ENCODE measurements at regions not wholly inside any gene's neighbourhood (a gene's known extent, or its start where the extent isn't known, plus 50 kb on each side); places are given as distances from the start of the nearest gene placed in this dataset.
"Not testable (repeated sequence)": the region's sequence is repeated elsewhere in the genome, so short reads cannot be mapped to it uniquely, and the experiment has no call there.

GRCh38 chr1:43108080-43108479 is 64.0 kb downstream of the EBNA1BP2 start:
- intact Hi-C loops (cut with DNase I), result no loop called here
- H3K27me3 ChIP-seq (ENCODE audit: control insufficient read depth in 1 of 2, insufficient read depth in 2 of 2, low read length in 1 of 2), result no peaks in the 10 kb centered on the region

DNA sequence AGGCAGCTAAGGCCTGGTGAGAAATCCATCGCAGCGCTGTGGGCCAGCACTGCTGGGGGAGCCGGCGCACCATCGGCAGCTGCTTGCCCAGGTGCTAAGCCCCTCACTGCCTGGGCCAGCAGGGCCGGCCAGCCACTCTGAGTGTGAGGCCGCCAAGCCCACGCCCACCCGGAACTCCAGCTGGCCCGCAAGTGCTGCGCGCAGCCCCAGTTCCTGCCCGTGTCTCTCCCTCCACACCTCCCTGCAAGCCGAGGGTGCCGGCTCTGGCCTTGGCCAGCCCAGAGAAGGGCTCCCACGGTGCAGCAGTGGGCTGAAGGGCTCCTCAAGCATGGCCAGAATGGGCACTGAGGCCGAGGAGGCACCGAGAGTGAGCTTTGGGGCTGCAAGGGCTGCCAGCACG is 64.4 kb downstream of the EBNA1BP2 start:
- intact Hi-C loops (cut with DNase I), result no loop called here
- Histone ChIP-seq H3K4me1 (ENCODE audit: control insufficient read depth in 1 of 2, insufficient read depth in 2 of 2, low read length in 2 of 2) (no peaks in the 10 kb centered on the region), H3K36me3 (ENCODE audit: control insufficient read depth in 1 of 2, insufficient read depth in 2 of 2, low read length in 1 of 2) (no peaks in the 10 kb centered on the region), H3K27ac (ENCODE audit: low read depth in 1 of 2, low read length in 2 of 2) (no peak overlapping the region), H3K27me3 (ENCODE audit: control insufficient read depth in 1 of 2, insufficient read depth in 2 of 2, low read length in 1 of 2) (no peaks in the 10 kb centered on the region), H3K4me3 (ENCODE audit: low read length in 2 of 2) (no peak overlapping the region), H3K9me3 (ENCODE audit: control insufficient read depth, low read length) (peaks cover 4% of the 10 kb centered on the region)
- DNase-seq (no peak), ATAC-seq (ENCODE audit: low FRiP score) (no peak)
- 92 to 95% methylated on average over 14 to 19 of the region's 19 CpGs for WGBS, 2 donors

More at GRCh38 chr1:43108080-43108479, 64.0 kb downstream of the EBNA1BP2 start:
- H3K4me3 ChIP-seq (ENCODE audit: low read length in 2 of 2), result no peak overlapping the region
- DNase-seq (no peak), ATAC-seq (ENCODE audit: low FRiP score) (no peak)
- 69 to 90% methylated on average over 3 of the region's 3 CpGs for WGBS, 2 donors
- no peaks in the 10 kb centered on the region for H3K4me1 ChIP-seq (ENCODE audit: control insufficient read depth in 1 of 2, insufficient read depth in 2 of 2, low read length in 2 of 2)
- no peak overlapping the region for H3K27ac ChIP-seq (ENCODE audit: low read depth in 1 of 2, low read length in 2 of 2)
- H3K36me3 ChIP-seq (ENCODE audit: control insufficient read depth in 1 of 2, insufficient read depth in 2 of 2, low read length in 1 of 2), result no peaks in the 10 kb centered on the region
- peaks cover 4% of the 10 kb centered on the region for H3K9me3 ChIP-seq (ENCODE audit: control insufficient read depth, low read length)

DNA sequence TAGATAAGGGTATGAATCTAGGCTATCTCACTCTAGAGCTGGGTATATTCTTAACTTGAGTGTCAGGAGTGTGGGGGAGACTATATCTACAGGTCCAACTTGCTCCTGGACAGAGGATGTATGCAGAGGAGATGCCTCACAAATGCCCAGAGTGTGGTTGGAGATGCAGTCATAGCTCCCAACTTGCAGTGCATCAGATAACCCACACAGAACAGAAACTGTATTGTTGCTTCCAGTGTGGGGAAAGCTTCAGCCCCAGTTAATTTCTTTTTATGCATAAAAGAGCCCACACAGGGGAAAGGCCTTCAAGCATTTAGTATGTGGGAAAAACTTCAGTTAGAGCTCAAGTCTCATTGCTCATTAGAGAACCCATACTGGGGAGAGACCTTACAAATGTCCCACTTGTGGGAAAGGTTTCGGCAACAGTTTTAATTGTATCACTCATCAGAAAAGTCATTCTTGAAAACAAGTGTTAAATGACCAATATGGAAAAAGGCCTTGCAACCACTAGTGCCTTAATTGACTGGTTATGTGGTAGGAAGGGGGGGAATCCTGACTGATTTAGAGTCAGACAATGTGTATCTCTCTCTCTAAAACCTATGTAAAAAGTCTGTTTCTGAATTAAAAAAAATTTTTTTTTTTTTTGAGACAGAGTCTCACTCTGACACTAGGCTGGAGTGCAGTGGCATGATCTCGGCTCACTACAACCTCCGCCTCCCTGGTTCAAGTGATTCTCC is 67.9 kb downstream of the EBNA1BP2 start:
- DNase-seq (no peak), ATAC-seq (ENCODE audit: low FRiP score) (no peak)
- no peaks in the 10 kb centered on the region for H3K27me3 ChIP-seq (ENCODE audit: control insufficient read depth in 1 of 2, insufficient read depth in 2 of 2, low read length in 1 of 2)
- intact Hi-C loops (cut with DNase I), result no loop called here
- no peak overlapping the region for H3K4me3 ChIP-seq (ENCODE audit: low read length in 2 of 2)
- H3K9me3 ChIP-seq (ENCODE audit: control insufficient read depth, low read length), result peaks cover 4% of the 10 kb centered on the region
- H3K36me3 ChIP-seq (ENCODE audit: control insufficient read depth in 1 of 2, insufficient read depth in 2 of 2, low read length in 1 of 2), result no peaks in the 10 kb centered on the region
- H3K4me1 ChIP-seq (ENCODE audit: control insufficient read depth in 1 of 2, insufficient read depth in 2 of 2, low read length in 2 of 2), result no peaks in the 10 kb centered on the region
- no peak overlapping the region for H3K27ac ChIP-seq (ENCODE audit: low read depth in 1 of 2, low read length in 2 of 2)
- WGBS, 2 donors, result 94 to 95% methylated on average over 3 of the region's 3 CpGs

GRCh38 chr1:43101061-43101460 is 71.0 kb downstream of the EBNA1BP2 start:
- Histone ChIP-seq H3K27me3 (ENCODE audit: control insufficient read depth in 1 of 2, insufficient read depth in 2 of 2, low read length in 1 of 2) (no peaks in the 10 kb centered on the region), H3K4me3 (ENCODE audit: low read length in 2 of 2) (no peak overlapping the region), H3K36me3 (ENCODE audit: control insufficient read depth in 1 of 2, insufficient read depth in 2 of 2, low read length in 1 of 2) (no peaks in the 10 kb centered on the region), H3K9me3 (ENCODE audit: control insufficient read depth, low read length) (no peaks in the 10 kb centered on the region), H3K4me1 (ENCODE audit: control insufficient read depth in 1 of 2, insufficient read depth in 2 of 2, low read length in 2 of 2) (no peaks in the 10 kb centered on the region), H3K27ac (ENCODE audit: low read depth in 1 of 2, low read length in 2 of 2) (no peak overlapping the region)
- DNase-seq (no peak), ATAC-seq (ENCODE audit: low FRiP score) (no peak)
- WGBS, 2 donors, result 36 to 40% methylated on average over 2 of the region's 2 CpGs
- intact Hi-C loops (cut with DNase I), result no loop called here

GRCh38 chr1:43098200-43098599 is 73.9 kb downstream of the EBNA1BP2 start:
- H3K27me3 ChIP-seq (ENCODE audit: control insufficient read depth in 1 of 2, insufficient read depth in 2 of 2, low read length in 1 of 2), result no peaks in the 10 kb centered on the region
- no peak overlapping the region for H3K27ac ChIP-seq (ENCODE audit: low read depth in 1 of 2, low read length in 2 of 2)
- WGBS, 2 donors, result 59 to 64% methylated on average over 2 of the region's 2 CpGs
- intact Hi-C loops (cut with DNase I), result no loop called here
- H3K36me3 ChIP-seq (ENCODE audit: control insufficient read depth in 1 of 2, insufficient read depth in 2 of 2, low read length in 1 of 2), result no peaks in the 10 kb centered on the region
- no peak overlapping the region for H3K4me3 ChIP-seq (ENCODE audit: low read length in 2 of 2)
- H3K4me1 ChIP-seq (ENCODE audit: control insufficient read depth in 1 of 2, insufficient read depth in 2 of 2, low read length in 2 of 2), result no peaks in the 10 kb centered on the region
- no peak for DNase-seq
- no peak for ATAC-seq (ENCODE audit: low FRiP score)
- no peaks in the 10 kb centered on the region for H3K9me3 ChIP-seq (ENCODE audit: control insufficient read depth, low read length)

- 88 to 92% methylated on average over 3 of the region's 3 CpGs for WGBS, 2 donors
- ATAC-seq (ENCODE audit: low FRiP score), result not testable (repeated sequence)
Observed at GRCh38 chr1:43096528-43096927, 75.6 kb downstream of the EBNA1BP2 start.

GRCh38 chr1:43090812-43091211 is 81.3 kb downstream of the EBNA1BP2 start:
- 69 to 72% methylated on average over 7 of the region's 7 CpGs for WGBS, 2 donors

More at GRCh38 chr1:43096528-43096927, 75.6 kb downstream of the EBNA1BP2 start:
- H3K4me3 ChIP-seq (ENCODE audit: low read length in 2 of 2); H3K36me3 ChIP-seq (ENCODE audit: control insufficient read depth in 1 of 2, insufficient read depth in 2 of 2, low read length in 1 of 2); H3K9me3 ChIP-seq (ENCODE audit: control insufficient read depth, low read length); H3K4me1 ChIP-seq (ENCODE audit: control insufficient read depth in 1 of 2, insufficient read depth in 2 of 2, low read length in 2 of 2); H3K27ac ChIP-seq (ENCODE audit: low read depth in 1 of 2, low read length in 2 of 2); H3K27me3 ChIP-seq (ENCODE audit: control insufficient read depth in 1 of 2, insufficient read depth in 2 of 2, low read length in 1 of 2); intact Hi-C loops (cut with DNase I); DNase-seq: not testable (repeated sequence)

GRCh38 chr1:43090157-43090556 is 81.9 kb downstream of the EBNA1BP2 start:
- DNase-seq; H3K27me3 ChIP-seq (ENCODE audit: control insufficient read depth in 1 of 2, insufficient read depth in 2 of 2, low read length in 1 of 2); H3K4me1 ChIP-seq (ENCODE audit: control insufficient read depth in 1 of 2, insufficient read depth in 2 of 2, low read length in 2 of 2); H3K27ac ChIP-seq (ENCODE audit: low read depth in 1 of 2, low read length in 2 of 2); ATAC-seq (ENCODE audit: low FRiP score); H3K9me3 ChIP-seq (ENCODE audit: control insufficient read depth, low read length); H3K4me3 ChIP-seq (ENCODE audit: low read length in 2 of 2); H3K36me3 ChIP-seq (ENCODE audit: control insufficient read depth in 1 of 2, insufficient read depth in 2 of 2, low read length in 1 of 2); intact Hi-C loops (cut with DNase I): not testable (repeated sequence)
- WGBS, 2 donors, result 87 to 92% methylated on average over 2 of the region's 2 CpGs

More at GRCh38 chr1:43090812-43091211, 81.3 kb downstream of the EBNA1BP2 start:
- H3K4me1 ChIP-seq (ENCODE audit: control insufficient read depth in 1 of 2, insufficient read depth in 2 of 2, low read length in 2 of 2); H3K27me3 ChIP-seq (ENCODE audit: control insufficient read depth in 1 of 2, insufficient read depth in 2 of 2, low read length in 1 of 2); H3K9me3 ChIP-seq (ENCODE audit: control insufficient read depth, low read length); ATAC-seq (ENCODE audit: low FRiP score); H3K4me3 ChIP-seq (ENCODE audit: low read length in 2 of 2); DNase-seq; H3K27ac ChIP-seq (ENCODE audit: low read depth in 1 of 2, low read length in 2 of 2); H3K36me3 ChIP-seq (ENCODE audit: control insufficient read depth in 1 of 2, insufficient read depth in 2 of 2, low read length in 1 of 2); intact Hi-C loops (cut with DNase I): not testable (repeated sequence)

GRCh38 chr1:43083375-43083891 is 88.7 kb downstream of the EBNA1BP2 start:
- ATAC-seq (ENCODE audit: low FRiP score), result no peak
- Histone ChIP-seq H3K36me3 (ENCODE audit: control insufficient read depth in 1 of 2, insufficient read depth in 2 of 2, low read length in 1 of 2) (no peaks in the 10 kb centered on the region), H3K27ac (ENCODE audit: low read depth in 1 of 2, low read length in 2 of 2) (no peak overlapping the region), H3K27me3 (ENCODE audit: control insufficient read depth in 1 of 2, insufficient read depth in 2 of 2, low read length in 1 of 2) (no peaks in the 10 kb centered on the region), H3K9me3 (ENCODE audit: control insufficient read depth, low read length) (no peaks in the 10 kb centered on the region), H3K4me1 (ENCODE audit: control insufficient read depth in 1 of 2, insufficient read depth in 2 of 2, low read length in 2 of 2) (no peaks in the 10 kb centered on the region), H3K4me3 (ENCODE audit: low read length in 2 of 2) (no peak overlapping the region)
- intact Hi-C loops (cut with DNase I), result no loop called here
- WGBS, 2 donors, result 84 to 87% methylated on average over 1 of the region's 1 CpG
- no peak for DNase-seq

Data from aorta (tissue), 5 donors.